ENCODE measurements at regions not wholly inside any gene's neighbourhood (a gene's known extent, or its start where the extent isn't known, plus 50 kb on each side); places are given as distances from the start of the nearest gene placed in this dataset.

- no peaks in the 10 kb centered on the region for H3K36me3 ChIP-seq (replicated peaks in 1 of 2)
- peak overlapping the region in 1 of 5 donors; percentile 45 for H3K27ac ChIP-seq
- no peak for TF ChIP-seq POLR2A (IDR thresholded peaks at IDR 0.05)
- TF ChIP-seq CTCF (IDR thresholded peaks at IDR 0.05) = no peak
- H3K27me3 ChIP-seq = no peaks in the 10 kb centered on the region
- peaks cover 0 to 7% of the 10 kb centered on the region in 2 donors for H3K4me1 ChIP-seq (replicated peaks in 1 of 2)
- peak in 2 of 7 donors; percentile 19 to 31 for DNase-seq
- 63 to 80% (median 73%) methylated on average over 12 to 13 of the region's 13 CpGs for WGBS, 4 donors
- no peaks in the 10 kb centered on the region for H3K9me3 ChIP-seq (replicated peaks in 1 of 3)
- intact Hi-C loops (cut with DNase I) = no loop called here
- H3K4me3 ChIP-seq = no peak overlapping the region
Measured at GRCh38 chr20:18984238-18985200, 170.9 kb downstream of the SCP2D1 start.

GRCh38 chr20:18985551-18985950 is 172.0 kb downstream of the SCP2D1 start:
- H3K27me3 ChIP-seq = no peaks in the 10 kb centered on the region
- H3K27ac ChIP-seq = peak overlapping the region in 1 of 5 donors; percentile 47
- no peaks in the 10 kb centered on the region for H3K36me3 ChIP-seq (replicated peaks in 1 of 2)
- peaks cover 0 to 7% of the 10 kb centered on the region in 2 donors for H3K4me1 ChIP-seq (replicated peaks in 1 of 2)
- DNase-seq = no peak
- intact Hi-C loops (cut with DNase I) = no loop called here
- no peak overlapping the region for H3K4me3 ChIP-seq
- TF ChIP-seq CTCF (IDR thresholded peaks at IDR 0.05) (no peak), POLR2A (IDR thresholded peaks at IDR 0.05) (no peak)
- WGBS, 4 donors = 93 to 97% (median 97%) methylated on average over 5 of the region's 5 CpGs
- H3K9me3 ChIP-seq (replicated peaks in 1 of 3) = no peaks in the 10 kb centered on the region

GRCh38 chr20:18986146-18986830 is 172.7 kb downstream of the SCP2D1 start:
- DNase-seq = peak in 4 of 7 donors; percentile 19 to 36 (median 32)
- intact Hi-C loops (cut with DNase I) = no loop called here
- H3K4me3 ChIP-seq = no peak overlapping the region
- H3K36me3 ChIP-seq (replicated peaks in 1 of 2) = no peaks in the 10 kb centered on the region
- peak overlapping the region in 1 of 5 donors; percentile 47 for H3K27ac ChIP-seq
- no peaks in the 10 kb centered on the region for H3K9me3 ChIP-seq (replicated peaks in 1 of 3)
- no peak for TF ChIP-seq CTCF (IDR thresholded peaks at IDR 0.05)
- no peak for TF ChIP-seq POLR2A (IDR thresholded peaks at IDR 0.05)
- 54 to 66% (median 65%) methylated on average over 7 of the region's 7 CpGs for WGBS, 4 donors
- H3K27me3 ChIP-seq = no peaks in the 10 kb centered on the region
- peaks cover 0 to 7% of the 10 kb centered on the region in 2 donors for H3K4me1 ChIP-seq (replicated peaks in 1 of 2)

- no peak for TF ChIP-seq CTCF (IDR thresholded peaks at IDR 0.05)
- TF ChIP-seq POLR2A (IDR thresholded peaks at IDR 0.05) = no peak
- WGBS, 4 donors = 91 to 94% (median 93%) methylated on average over 9 of the region's 9 CpGs
Measured at GRCh38 chr20:18986895-18987580, 173.5 kb downstream of the SCP2D1 start.

More at GRCh38 chr20:18986895-18987580, 173.5 kb downstream of the SCP2D1 start:
- H3K9me3 ChIP-seq (replicated peaks in 1 of 3) = no peaks in the 10 kb centered on the region
- no peaks in the 10 kb centered on the region for H3K27me3 ChIP-seq
- H3K4me1 ChIP-seq (replicated peaks in 1 of 2) = peaks cover 0 to 7% of the 10 kb centered on the region in 2 donors
- intact Hi-C loops (cut with DNase I) = no loop called here
- no peak overlapping the region for H3K4me3 ChIP-seq
- peak overlapping the region in 1 of 5 donors; percentile 47 for H3K27ac ChIP-seq
- no peak for DNase-seq
- no peaks in the 10 kb centered on the region for H3K36me3 ChIP-seq (replicated peaks in 1 of 2)

Data from adrenal gland (tissue), 9 donors.